Left lung (tissue), 4 donors: ENCODE measurements at regions not wholly inside any gene's neighbourhood (a gene's known extent, or its start where the extent isn't known, plus 50 kb on each side); places are given as distances from the start of the nearest gene placed in this dataset.
"Not testable (repeated sequence)": the region's sequence is repeated elsewhere in the genome, so short reads cannot be mapped to it uniquely, and the experiment has no call there.

ENCODE experiments used
- ATAC-seq: fragments of 200-7000 bp; cut with Tn5 transposase; one replicate; pipeline ENCODE4 v1.9.1; 2020; ENCODE audit warnings: moderate library complexity
- DNase-seq, 4 donors: peaks; one replicate each; pipeline ENCODE4 v3.0.0-alpha.2; 2013 to 2020
- H3K27ac ChIP-seq, 2 donors: fragments of 200-600 bp; sonication (generic) in 1 of 2; one replicate each; pipeline versions ENCODE4 v1.5.0 to v1.8.0; 2020 to 2021
- H3K27me3 ChIP-seq, 2 donors: fragments of 200-600 bp; sonication (generic) in 1 of 2; one replicate each; pipeline versions ENCODE4 v1.5.0 to v1.8.0; 2020 to 2021
- H3K36me3 ChIP-seq, 2 donors: fragments of 200-600 bp; sonication (generic) in 1 of 2; one replicate each; pipeline versions ENCODE4 v1.5.0 to v1.8.0; 2020 to 2021
- H3K4me1 ChIP-seq, 2 donors: fragments of 200-600 bp; one replicate each; pipeline ENCODE4 v1.8.0; 2021
- H3K4me3 ChIP-seq, 2 donors: fragments of 200-600 bp; sonication (generic) in 1 of 2; one replicate each; pipeline versions ENCODE4 v1.5.0 to v1.8.0; 2020 to 2021; ENCODE audit warnings: mild to moderate bottlenecking in 1 of 2
- H3K9me3 ChIP-seq, 2 donors: fragments of 200-600 bp; sonication (generic) in 1 of 2; one replicate each; pipeline versions ENCODE4 v1.5.0 to v1.8.0; 2020 to 2021
- intact Hi-C, 2 donors: fragments of 100-400 bp; cut with DNase I; formaldehyde crosslinking; loops; one replicate each; pipeline versions ENCODE4 v1.11.2 to v1.14.2; 2022
- TF ChIP-seq, protein P1 (sequence below), 2 donors: fragments of 200-600 bp; sonication (generic) in 1 of 2; IDR thresholded peaks; one replicate each; pipeline versions ENCODE4 v1.5.0 to v1.8.0; 2021; ENCODE audit warnings: antibody characterized with exemption in 2 of 2
- donor health status: DM: no; HTN: yes; CAD: no.
- donor health status: DM: no; HTN: no; CAD: no.

DNA sequence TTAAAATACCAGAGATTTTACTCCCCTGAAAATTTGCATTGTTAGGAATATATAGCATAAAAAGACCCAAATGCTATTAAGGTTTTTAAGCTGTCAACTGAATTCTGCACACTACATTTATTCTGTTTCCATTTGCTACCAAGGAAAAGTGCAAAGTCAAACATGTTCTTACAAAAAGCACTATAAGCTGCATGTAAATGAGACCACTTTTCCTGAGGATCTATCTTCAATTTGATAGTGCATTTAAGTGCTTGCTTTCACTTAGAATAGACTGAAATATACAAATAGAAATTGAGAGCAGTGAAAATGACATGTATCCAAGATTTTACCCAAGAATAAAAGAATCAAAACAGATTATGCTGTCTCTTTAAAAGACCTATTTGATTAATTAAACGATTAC lies 1216.2 kb downstream of the ROBO2 start:
- Histone ChIP-seq H3K4me1 (no peaks in the 10 kb centered on the region), H3K4me3 (no peak overlapping the region), H3K9me3 (no peaks in the 10 kb centered on the region), H3K27me3 (no peaks in the 10 kb centered on the region), H3K27ac (no peak overlapping the region), H3K36me3 (no peaks in the 10 kb centered on the region)
- ATAC-seq (no peak), DNase-seq (no peak)
- intact Hi-C loops = no loop called here
- TF ChIP-seq, protein P1, sequence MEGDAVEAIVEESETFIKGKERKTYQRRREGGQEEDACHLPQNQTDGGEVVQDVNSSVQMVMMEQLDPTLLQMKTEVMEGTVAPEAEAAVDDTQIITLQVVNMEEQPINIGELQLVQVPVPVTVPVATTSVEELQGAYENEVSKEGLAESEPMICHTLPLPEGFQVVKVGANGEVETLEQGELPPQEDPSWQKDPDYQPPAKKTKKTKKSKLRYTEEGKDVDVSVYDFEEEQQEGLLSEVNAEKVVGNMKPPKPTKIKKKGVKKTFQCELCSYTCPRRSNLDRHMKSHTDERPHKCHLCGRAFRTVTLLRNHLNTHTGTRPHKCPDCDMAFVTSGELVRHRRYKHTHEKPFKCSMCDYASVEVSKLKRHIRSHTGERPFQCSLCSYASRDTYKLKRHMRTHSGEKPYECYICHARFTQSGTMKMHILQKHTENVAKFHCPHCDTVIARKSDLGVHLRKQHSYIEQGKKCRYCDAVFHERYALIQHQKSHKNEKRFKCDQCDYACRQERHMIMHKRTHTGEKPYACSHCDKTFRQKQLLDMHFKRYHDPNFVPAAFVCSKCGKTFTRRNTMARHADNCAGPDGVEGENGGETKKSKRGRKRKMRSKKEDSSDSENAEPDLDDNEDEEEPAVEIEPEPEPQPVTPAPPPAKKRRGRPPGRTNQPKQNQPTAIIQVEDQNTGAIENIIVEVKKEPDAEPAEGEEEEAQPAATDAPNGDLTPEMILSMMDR (IDR thresholded peaks at IDR 0.05) = no peak

DNA sequence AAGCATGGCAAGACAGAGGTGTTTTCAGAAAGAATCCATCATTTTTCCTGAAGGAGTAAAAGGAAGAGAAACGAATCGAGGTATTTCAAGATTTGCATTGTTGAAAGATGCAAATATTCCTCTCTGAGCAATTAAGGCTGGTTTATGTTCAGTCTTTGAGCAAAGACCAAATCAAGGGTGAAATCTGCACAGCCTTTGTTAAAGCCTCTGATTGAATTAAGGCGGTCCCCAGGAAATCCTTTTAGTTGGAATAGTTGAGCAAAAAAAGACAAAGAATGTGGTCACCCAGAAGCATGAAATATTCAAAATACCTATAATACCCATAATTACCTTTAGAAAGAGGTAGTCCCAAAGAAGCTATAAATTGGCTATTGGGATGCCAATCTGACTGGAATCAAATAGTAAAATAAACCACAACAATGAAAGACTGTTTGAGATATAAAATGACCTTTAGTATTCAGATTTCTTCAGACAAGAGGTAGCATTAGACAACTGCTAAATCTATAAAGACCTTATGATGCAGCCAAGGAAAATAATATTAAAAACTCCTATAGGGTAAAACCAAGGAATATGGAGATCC lies 1218.1 kb downstream of the ROBO2 start:
- Histone ChIP-seq H3K4me1 (no peaks in the 10 kb centered on the region), H3K4me3 (no peak overlapping the region), H3K27me3 (no peaks in the 10 kb centered on the region), H3K9me3 (no peaks in the 10 kb centered on the region), H3K27ac (no peak overlapping the region), H3K36me3 (no peaks in the 10 kb centered on the region)
- TF ChIP-seq, protein P1 (IDR thresholded peaks at IDR 0.05) = no peak
- ATAC-seq = no peak
- DNase-seq = no peak
- intact Hi-C loops = no loop called here

DNA sequence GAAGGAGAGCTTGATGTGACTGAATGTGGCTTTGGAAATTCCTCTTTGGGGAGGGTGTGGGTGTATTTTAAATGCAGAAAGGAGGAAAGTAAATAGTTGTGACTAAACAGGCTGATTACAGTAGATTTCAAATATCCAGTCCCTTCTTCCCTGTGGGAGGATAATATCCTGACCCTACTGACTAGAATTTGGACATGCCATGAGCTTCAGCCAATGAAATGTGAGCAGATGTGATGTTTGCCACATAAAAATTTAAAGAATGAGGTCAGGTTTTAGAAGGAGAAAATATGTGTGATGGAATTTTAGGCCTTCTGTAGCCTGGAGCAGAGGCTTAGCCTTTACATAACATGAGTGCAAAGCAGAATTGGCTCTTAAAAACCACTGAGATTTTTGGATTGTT lies 1218.9 kb downstream of the ROBO2 start:
- H3K4me3 ChIP-seq = no peak overlapping the region
- TF ChIP-seq, protein P1 (IDR thresholded peaks at IDR 0.05) = no peak
- no peaks in the 10 kb centered on the region for H3K4me1 ChIP-seq
- H3K27ac ChIP-seq = no peak overlapping the region
- intact Hi-C loops = no loop called here
- H3K9me3 ChIP-seq = no peaks in the 10 kb centered on the region
- H3K36me3 ChIP-seq = no peaks in the 10 kb centered on the region
- ATAC-seq (peak; percentile 25), DNase-seq (no peak)
- no peaks in the 10 kb centered on the region for H3K27me3 ChIP-seq

DNA sequence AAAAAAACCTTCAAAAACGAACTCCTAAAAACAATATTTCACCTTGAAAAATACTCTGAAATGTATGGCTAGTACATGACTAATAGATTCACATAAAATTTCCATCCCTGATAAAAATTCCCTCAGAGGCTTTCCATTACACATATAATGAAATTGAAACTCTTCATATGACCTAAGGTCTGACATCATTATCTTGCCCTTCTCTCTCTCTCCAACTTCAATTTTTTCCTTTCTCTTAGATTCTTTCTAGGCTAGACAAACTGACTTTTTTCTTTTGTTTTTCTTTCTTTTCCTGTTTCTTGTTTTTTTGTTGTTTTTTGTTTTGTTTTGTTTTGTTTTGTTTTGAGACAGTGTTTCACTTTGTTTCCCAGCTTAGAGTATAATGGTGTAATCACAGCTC lies 1220.5 kb downstream of the ROBO2 start:
- no peak overlapping the region for H3K4me3 ChIP-seq
- ATAC-seq (no peak), DNase-seq (no peak)
- no peak overlapping the region for H3K27ac ChIP-seq
- H3K36me3 ChIP-seq = no peaks in the 10 kb centered on the region
- H3K27me3 ChIP-seq = no peaks in the 10 kb centered on the region
- intact Hi-C loops = no loop called here
- H3K4me1 ChIP-seq = no peaks in the 10 kb centered on the region
- H3K9me3 ChIP-seq = no peaks in the 10 kb centered on the region
- TF ChIP-seq, protein P1 (IDR thresholded peaks at IDR 0.05) = no peak

DNA sequence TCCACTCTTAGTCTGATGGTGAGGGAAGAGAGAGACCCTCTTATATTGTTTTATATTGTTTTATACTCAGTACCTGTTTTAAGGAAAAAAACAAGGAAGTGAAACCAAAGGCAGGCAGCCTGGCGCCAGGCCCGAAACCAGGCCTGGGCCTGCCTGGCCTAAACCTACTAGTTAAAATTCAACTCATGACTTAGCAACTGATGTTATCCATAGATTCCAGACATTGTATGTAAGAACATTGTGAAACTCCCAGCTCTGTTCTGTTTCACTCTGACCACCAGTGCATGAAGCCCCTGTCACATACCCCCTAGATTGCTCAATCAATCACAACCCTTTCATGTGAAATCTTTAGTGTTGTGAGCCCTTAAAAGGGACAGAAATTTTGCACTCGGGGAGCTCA lies 1226.7 kb downstream of the ROBO2 start:
- intact Hi-C loops, ATAC-seq, DNase-seq, H3K27ac ChIP-seq, H3K36me3 ChIP-seq, H3K4me3 ChIP-seq, H3K4me1 ChIP-seq, H3K27me3 ChIP-seq: not testable (repeated sequence)
- H3K9me3 ChIP-seq = peaks cover 0 to 14% of the 10 kb centered on the region in 2 donors

DNA sequence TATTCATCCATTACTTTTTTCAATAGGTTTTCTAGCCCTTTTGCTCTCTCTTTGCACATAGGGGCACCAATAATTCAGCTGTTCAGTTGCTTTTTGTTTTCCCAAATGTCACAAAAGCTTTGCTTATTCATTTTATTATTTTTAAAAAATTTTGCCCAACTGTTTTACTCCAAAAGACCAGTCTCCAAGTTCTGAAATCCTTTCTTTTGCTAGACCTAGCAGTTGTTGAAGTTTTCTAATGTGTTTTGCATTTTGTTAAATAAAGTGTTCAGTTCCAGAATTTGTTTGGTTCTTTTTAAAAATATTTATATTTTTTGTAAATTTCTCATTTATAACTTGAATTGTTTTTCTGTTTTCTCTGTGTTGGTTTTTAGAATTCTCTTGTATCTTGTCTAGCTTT lies 1227.3 kb downstream of the ROBO2 start:
- TF ChIP-seq, protein P1 (IDR thresholded peaks at IDR 0.05) = no peak
- Histone ChIP-seq H3K4me1 (no peaks in the 10 kb centered on the region), H3K27ac (no peak overlapping the region), H3K4me3 (no peak overlapping the region), H3K36me3 (no peaks in the 10 kb centered on the region), H3K9me3 (peaks cover 0 to 14% of the 10 kb centered on the region in 2 donors), H3K27me3 (no peaks in the 10 kb centered on the region)
- DNase-seq (no peak), ATAC-seq (no peak)
- intact Hi-C loops = no loop called here
